HL-60 (cell line): ENCODE measurements at regions not wholly inside any gene's neighbourhood (a gene's known extent, or its start where the extent isn't known, plus 50 kb on each side); places are given as distances from the start of the nearest gene placed in this dataset.

ENCODE experiments used
- DNase-seq, 2 experiments: peaks; one replicate each; pipeline ENCODE4 v3.0.0-alpha.2; 2010 to 2020; ENCODE audit warnings: low read depth in 1 of 2, low spot score in 1 of 2
- H3K27ac ChIP-seq: fragments of 250-450 bp; sonication (Bioruptor Pico); replicated peaks from 2 replicates; pipeline ENCODE4 v1.5.1; 2020; ENCODE audit warnings: mild to moderate bottlenecking, moderate library complexity
- H3K27me3 ChIP-seq: fragments of 250-450 bp; sonication (Bioruptor Pico); 2 replicates; pipeline ENCODE4 v1.5.1; 2021; ENCODE audit warnings: mild to moderate bottlenecking, moderate library complexity; ENCODE audit not compliant: insufficient read depth, poor library complexity, severe bottlenecking
- H3K4me3 ChIP-seq: replicated peaks from 2 replicates; pipeline ENCODE4 v1.5.1; 2011; ENCODE audit warnings: mild to moderate bottlenecking, control low read depth, low read length; ENCODE audit not compliant: insufficient read depth
- CTCF ChIP-seq: IDR thresholded peaks from one replicate; pipeline ENCODE4 v1.5.1; 2011; ENCODE audit warnings: low read length, control low read depth, inconsistent platforms; ENCODE audit not compliant: insufficient read depth
- GABPA ChIP-seq: IDR thresholded peaks from 2 replicates; pipeline ENCODE4 v1.6.1; 2012; ENCODE audit warnings: low read depth
- POLR2AphosphoS5 ChIP-seq: IDR thresholded peaks from 2 replicates; pipeline ENCODE4 v1.6.1; 2012; ENCODE audit warnings: low read depth
- SPI1 ChIP-seq: IDR thresholded peaks from 2 replicates; pipeline ENCODE4 v1.6.1; 2012; ENCODE audit warnings: low read depth, mild to moderate bottlenecking, borderline replicate concordance
- TF ChIP-seq, protein P1 (sequence below): IDR thresholded peaks from 2 replicates; pipeline ENCODE4 v1.6.1; 2012; ENCODE audit warnings: low read depth; ENCODE audit not compliant: insufficient replicate concordance

DNA sequence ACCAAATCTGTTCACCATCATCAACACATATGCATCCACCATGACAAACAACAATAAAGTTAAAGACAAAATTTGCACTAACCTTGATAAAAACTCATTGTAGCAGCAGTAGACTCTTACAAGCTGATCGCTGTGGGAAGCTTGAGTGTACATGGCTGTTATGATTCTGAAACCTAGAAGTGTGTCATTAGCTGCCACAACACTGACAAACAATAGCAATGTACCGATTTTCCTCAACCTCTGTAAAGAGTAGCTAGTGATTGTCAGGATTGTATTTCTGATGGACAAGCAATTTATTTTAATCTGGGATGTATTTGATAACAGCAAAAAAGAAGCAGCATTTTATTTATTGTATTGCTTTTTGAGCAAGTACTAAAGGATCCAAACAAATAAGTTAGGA is 1357.7 kb downstream of the ROBO1 start:
- Histone ChIP-seq H3K27ac (no peak overlapping the region), H3K27me3 (no peaks in the 10 kb centered on the region), H3K4me3 (no peak overlapping the region)
- TF ChIP-seq GABPA (no peak), SPI1 (no peak), POLR2AphosphoS5 (no peak), CTCF (no peak)
- TF ChIP-seq, protein P1, sequence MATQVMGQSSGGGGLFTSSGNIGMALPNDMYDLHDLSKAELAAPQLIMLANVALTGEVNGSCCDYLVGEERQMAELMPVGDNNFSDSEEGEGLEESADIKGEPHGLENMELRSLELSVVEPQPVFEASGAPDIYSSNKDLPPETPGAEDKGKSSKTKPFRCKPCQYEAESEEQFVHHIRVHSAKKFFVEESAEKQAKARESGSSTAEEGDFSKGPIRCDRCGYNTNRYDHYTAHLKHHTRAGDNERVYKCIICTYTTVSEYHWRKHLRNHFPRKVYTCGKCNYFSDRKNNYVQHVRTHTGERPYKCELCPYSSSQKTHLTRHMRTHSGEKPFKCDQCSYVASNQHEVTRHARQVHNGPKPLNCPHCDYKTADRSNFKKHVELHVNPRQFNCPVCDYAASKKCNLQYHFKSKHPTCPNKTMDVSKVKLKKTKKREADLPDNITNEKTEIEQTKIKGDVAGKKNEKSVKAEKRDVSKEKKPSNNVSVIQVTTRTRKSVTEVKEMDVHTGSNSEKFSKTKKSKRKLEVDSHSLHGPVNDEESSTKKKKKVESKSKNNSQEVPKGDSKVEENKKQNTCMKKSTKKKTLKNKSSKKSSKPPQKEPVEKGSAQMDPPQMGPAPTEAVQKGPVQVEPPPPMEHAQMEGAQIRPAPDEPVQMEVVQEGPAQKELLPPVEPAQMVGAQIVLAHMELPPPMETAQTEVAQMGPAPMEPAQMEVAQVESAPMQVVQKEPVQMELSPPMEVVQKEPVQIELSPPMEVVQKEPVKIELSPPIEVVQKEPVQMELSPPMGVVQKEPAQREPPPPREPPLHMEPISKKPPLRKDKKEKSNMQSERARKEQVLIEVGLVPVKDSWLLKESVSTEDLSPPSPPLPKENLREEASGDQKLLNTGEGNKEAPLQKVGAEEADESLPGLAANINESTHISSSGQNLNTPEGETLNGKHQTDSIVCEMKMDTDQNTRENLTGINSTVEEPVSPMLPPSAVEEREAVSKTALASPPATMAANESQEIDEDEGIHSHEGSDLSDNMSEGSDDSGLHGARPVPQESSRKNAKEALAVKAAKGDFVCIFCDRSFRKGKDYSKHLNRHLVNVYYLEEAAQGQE = no peak
- DNase-seq = no peak

GRCh38 chr3:78414261-78414660 is 1353.5 kb downstream of the ROBO1 start:
- Histone ChIP-seq H3K27ac (no peak overlapping the region), H3K27me3 (no peaks in the 10 kb centered on the region), H3K4me3 (no peak overlapping the region)
- TF ChIP-seq POLR2AphosphoS5 = no peak
- TF ChIP-seq CTCF = no peak
- TF ChIP-seq GABPA = no peak
- no peak for TF ChIP-seq SPI1
- TF ChIP-seq, protein P1 = no peak
- DNase-seq = no peak

- DNase-seq = no peak
- Histone ChIP-seq H3K27me3 (no peaks in the 10 kb centered on the region), H3K4me3 (no peak overlapping the region), H3K27ac (no peak overlapping the region)
- no peak for TF ChIP-seq GABPA
- TF ChIP-seq, protein P1 = no peak
- TF ChIP-seq CTCF = no peak
- no peak for TF ChIP-seq POLR2AphosphoS5
- no peak for TF ChIP-seq SPI1
These were observed 1347.2 kb downstream of the ROBO1 start for GRCh38 chr3:78420611-78421010.
